Esophagus muscularis mucosa (tissue), 4 donors: ENCODE measurements at regions not wholly inside any gene's neighbourhood (a gene's known extent, or its start where the extent isn't known, plus 50 kb on each side); places are given as distances from the start of the nearest gene placed in this dataset.

Experiments used
- EP300 ChIP-seq: sonication (generic); formaldehyde crosslinking; IDR thresholded peaks from one replicate; pipeline ENCODE4 v1.6.1; 2017; ENCODE audit warnings: antibody characterized with exemption
- POLR2A ChIP-seq: fragments of 450-650 bp; IDR thresholded peaks from one replicate; pipeline ENCODE4 v1.6.1; 2017; ENCODE audit warnings: antibody characterized with exemption, moderate library complexity, mild to moderate bottlenecking, low read depth
- POLR2AphosphoS5 ChIP-seq, 2 donors: sonication (generic); formaldehyde crosslinking; IDR thresholded peaks; one replicate each; pipeline ENCODE4 v1.6.1; 2017; ENCODE audit warnings: antibody characterized with exemption in 2 of 2
- TF ChIP-seq, protein P1 (sequence below), 3 experiments: fragments of 200-600 bp in 2 of 3; fragments of 450-650 bp in 1 of 3; sonication (generic) in 2 of 3; IDR thresholded peaks; one replicate each; pipeline ENCODE4 v1.5.1; 2017 to 2019; ENCODE audit warnings: antibody characterized with exemption in 3 of 3, mild to moderate bottlenecking in 2 of 3, moderate library complexity in 1 of 3

DNA sequence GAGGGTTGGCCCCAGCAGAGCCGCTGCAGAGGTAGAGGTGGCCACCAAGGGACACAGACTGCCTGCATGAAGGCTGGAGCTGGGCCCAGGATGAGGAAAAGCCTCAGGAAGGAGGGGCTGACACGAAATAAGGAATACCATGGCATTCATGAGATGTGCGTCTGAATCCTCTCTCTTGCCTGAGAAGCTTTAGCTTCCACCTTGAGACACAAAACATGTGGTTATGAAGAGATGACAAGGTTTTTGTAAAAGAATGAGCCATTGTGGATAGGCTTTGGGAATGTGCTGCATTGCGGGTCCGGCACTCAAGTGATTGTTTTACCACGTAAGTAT is 82.7 kb downstream of the DAD1 start:
- TF ChIP-seq, protein P1, sequence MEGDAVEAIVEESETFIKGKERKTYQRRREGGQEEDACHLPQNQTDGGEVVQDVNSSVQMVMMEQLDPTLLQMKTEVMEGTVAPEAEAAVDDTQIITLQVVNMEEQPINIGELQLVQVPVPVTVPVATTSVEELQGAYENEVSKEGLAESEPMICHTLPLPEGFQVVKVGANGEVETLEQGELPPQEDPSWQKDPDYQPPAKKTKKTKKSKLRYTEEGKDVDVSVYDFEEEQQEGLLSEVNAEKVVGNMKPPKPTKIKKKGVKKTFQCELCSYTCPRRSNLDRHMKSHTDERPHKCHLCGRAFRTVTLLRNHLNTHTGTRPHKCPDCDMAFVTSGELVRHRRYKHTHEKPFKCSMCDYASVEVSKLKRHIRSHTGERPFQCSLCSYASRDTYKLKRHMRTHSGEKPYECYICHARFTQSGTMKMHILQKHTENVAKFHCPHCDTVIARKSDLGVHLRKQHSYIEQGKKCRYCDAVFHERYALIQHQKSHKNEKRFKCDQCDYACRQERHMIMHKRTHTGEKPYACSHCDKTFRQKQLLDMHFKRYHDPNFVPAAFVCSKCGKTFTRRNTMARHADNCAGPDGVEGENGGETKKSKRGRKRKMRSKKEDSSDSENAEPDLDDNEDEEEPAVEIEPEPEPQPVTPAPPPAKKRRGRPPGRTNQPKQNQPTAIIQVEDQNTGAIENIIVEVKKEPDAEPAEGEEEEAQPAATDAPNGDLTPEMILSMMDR (IDR thresholded peaks at IDR 0.05), result no peak
- TF ChIP-seq POLR2A (no peak), POLR2AphosphoS5 (IDR thresholded peaks at IDR 0.05) (no peak), EP300 (no peak)
